ENCODE measurements at regions not wholly inside any gene's neighbourhood (a gene's known extent, or its start where the extent isn't known, plus 50 kb on each side); places are given as distances from the start of the nearest gene placed in this dataset.
A peak's percentile ranks its signal among the peaks of the same experiment; 100 is the strongest.
"Not testable (repeated sequence)": the region's sequence is repeated elsewhere in the genome, so short reads cannot be mapped to it uniquely, and the experiment has no call there.

DNA sequence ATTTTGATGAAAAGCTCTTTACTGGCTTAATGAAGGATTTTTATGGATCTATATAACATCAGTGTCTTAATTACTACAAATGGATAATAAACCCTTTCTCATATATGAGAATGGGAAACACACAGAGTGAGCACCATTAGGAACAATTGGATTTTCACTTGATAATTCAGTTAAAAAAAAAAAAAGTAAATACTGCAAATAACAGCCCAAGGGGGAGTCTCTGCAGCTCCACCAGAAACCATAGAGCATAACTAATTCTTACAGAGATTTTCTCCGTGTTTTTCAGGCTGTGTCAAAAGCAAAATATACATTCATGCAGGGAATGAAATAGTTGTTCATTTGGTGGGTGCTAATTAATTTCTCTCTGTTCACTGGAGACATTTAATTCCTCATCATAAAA lies 125.3 kb downstream of the EBLN2 start:
- no peak for DNase-seq

DNA sequence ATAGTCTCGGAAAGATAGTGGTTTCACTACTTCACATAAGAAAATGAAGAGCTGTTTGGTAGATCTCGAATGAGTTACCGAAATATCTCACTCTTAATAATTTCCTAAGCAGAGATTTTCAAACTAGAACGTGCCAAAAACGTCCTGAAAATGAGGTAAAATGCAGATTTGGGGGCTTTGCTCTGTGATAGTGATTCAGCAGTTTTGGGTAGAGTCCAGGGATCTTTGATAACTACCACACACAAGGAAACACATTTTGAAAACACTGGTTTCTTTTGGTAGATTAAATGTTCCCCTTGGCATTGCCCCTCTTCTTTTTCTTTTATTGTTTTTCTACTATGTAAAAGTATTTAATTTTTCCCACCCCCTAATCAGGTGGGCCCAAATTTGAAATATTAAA lies 125.9 kb downstream of the EBLN2 start:
- DNase-seq: no peak

DNA sequence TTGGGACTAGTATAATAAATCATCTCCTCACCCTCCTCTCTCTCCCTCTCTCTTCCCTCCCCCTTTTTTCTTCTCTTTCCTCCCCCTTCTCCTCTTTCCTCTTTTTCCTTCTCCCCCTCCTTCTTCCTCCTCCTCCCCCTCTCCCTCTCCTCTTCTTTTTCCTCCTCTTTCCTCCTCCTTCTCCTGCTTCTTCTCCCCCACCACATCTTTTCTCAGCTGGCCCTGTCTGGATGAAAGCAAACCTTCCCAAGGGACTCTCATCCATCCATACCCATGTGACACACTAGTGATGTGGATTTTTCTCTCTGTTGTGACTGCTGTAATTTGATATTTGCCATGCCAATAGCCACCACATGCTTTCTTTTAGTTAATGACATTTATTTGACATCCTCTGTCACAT lies 127.2 kb downstream of the EBLN2 start:
- DNase-seq: peak; percentile 88

DNA sequence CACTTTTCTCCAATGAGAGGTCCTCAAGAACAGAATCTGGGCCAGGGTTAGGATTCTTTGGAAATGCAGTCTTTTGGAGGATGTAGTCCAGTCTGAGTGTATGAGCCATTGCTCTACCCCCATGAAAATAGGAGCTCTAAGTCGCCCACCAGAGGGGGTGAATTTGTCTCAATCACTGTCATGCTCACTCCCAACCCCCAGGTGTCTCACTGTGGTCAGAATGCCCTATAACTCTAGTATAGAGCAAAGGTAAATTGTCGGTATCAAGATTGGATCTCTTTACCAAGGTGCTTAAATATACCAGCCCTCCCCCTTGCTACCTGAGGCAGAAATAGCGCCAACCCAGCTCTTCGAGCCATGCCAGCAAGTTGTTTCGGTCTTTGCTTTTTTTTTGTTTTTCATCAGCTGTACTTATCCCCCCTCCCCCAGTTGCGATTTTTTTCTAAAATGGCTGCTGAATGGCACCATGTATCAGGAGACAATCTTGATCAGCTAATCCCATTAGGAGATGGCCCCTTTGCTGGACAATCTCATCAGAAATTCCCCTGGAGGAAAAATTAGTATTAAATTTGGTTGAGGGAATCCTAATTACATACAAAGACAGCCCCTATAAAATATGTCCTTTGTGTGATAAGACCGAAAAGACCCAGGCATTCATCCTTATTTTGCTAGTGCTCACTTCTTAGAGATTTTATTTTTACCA lies 130.7 kb downstream of the EBLN2 start:
- no peak for DNase-seq

DNA sequence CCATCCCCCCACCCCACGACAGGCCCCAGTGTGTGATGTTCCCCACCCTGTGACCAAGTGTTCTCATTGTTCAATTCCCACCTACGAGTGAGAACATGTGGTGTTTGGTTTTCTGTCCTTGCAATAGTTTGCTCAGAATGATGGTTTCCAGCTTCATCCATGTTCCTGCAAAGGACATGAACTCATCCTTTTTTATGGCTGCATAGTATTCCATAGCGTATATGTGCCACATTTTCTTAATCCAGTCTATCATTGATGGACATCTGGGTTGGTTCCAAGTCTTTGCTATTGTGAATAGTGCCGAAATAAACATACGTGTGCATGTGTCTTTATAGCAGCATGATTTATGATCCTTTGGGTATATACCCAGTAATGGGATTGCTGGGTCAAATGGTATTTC lies 132.5 kb downstream of the EBLN2 start:
- not testable (repeated sequence) for DNase-seq

DNA sequence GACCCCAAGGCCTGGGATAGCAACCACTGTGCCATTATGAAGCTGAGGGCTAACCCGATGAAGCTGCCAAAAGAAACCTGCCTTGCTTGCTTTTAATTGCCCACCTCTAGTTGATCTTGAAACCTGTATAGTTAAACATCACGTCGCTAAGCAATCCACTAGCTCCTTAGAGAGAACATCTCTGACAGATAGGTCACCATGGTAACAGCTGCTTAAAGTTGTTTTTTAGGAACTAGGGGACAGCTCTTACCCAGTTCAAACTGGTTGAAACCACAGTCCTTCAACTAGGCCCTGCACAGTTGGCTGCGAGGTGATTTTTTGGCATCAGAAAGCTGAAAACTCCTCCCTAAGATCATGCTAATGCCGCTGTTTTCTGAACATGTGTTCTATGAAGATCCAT lies 135.7 kb downstream of the EBLN2 start:
- no peak for DNase-seq

DNA sequence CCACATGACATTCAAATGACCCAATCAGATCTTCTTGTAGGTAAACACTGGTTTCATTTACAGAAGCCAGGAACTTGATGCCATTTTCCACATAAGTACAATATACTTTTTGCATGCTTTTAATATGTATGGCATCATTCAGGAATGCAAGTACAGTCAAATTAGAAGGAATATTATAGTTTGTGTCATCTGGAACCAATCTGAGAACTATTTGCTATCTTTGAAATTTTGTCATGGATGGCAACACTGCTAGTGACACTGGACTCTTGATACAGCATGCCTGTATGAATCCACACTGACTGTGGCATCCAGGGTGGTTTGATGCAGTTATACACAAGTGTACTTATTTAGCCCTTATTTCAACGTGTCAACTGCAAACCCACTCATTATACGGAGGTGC lies 141.6 kb downstream of the EBLN2 start:
- DNase-seq: no peak

DNA sequence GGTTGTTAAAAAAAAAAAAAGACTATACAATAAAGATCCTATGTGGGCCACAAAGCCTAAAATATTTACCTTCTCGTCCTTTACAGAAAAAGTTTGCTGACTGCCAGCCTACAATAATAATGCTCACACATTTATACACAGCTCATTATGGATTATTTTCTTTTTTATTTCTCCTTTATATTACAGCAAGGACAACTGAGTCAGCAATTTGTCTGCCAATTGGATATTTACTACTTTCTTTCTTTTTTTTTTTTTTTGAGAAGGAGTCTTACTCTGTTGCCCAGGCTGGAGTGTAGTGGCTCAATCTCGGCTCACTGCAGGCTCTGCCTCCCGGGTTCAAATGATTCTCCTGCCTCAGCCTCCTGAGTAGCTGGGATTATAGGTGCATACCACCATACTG lies 142.2 kb downstream of the EBLN2 start:
- no peak for DNase-seq

DNA sequence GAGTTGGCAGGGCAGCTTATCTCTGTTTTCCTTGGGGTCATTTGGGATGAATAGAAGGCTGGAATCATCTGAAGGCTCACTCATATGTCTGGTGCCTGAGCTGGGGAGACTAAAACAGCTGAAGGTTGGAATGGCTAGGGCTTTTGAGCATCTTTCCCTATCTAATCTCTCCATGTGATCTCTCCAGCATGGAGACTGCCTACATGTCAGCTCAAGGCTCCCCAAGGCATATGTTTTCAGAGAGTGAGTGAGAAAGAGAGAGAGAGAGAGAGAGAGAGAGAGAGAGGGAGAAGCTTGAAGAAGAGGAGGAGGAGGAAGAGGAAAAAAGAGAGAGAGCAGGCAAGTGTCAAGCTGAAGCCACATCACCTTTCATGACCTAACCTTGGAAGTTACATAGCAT lies 143.4 kb downstream of the EBLN2 start:
- DNase-seq: no peak

DNA sequence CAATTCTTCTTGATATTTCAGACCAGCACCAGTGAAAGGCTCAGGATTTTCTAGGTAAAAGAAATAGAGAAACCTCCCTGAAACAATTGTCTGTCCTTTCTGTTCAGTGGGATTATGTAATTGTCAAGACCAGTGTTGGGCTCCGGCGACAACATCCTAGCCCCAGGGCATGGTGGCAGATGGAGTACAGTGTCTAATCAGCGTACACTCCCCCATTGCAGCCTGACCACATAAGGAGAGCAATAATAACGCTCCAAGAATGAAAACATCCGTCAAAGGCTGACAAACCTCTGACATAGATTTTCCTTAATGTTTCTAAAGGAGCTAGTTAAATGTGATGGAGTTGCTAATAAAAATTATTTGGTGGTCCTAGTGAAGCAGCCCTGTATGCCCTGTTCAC lies 144.6 kb downstream of the EBLN2 start:
- DNase-seq: no peak

DNA sequence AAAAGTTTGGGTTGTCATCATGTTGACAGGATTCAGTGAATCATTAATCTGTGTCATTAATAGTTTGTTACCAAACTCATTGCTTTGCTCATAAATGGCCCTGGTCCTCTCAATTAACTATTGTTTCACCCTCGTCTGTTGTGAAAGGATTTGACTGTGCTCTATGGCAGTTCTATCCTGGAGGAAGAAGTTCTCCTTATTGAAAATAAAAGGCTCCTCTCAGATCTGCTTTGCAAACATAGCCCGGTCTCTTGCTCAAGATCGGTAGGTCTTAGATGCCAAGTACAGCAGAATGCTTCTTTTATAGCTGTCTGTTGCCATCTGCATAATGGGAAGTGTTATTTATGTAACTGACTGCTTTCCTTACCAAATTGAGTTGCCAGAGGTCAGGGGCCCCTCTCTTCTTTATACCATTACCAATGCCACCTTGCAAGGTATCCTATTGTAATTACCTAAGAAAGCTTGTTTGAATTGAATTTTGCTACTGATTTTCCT lies 146.5 kb downstream of the EBLN2 start:
- no peak for DNase-seq

DNA sequence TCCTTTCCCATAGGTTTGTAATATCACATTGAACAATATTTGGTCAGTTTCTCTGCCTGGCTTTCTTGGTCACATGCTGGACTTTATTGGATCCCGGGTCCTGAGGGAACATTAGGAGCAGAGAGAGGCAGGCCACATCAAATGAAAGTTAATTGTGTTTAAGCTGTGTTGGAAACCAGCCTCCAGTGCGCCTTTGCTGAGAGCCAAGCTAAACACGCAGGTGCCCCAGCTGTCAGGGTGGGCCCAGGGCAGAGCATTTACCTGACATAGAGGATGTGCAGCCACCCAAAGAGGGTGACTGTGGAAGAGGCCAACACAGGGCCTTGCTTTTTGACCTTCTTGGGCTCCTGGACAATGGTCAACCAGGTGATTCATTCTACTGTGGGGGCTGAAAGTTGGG lies 149.3 kb downstream of the EBLN2 start:
- no peak for DNase-seq

DNA sequence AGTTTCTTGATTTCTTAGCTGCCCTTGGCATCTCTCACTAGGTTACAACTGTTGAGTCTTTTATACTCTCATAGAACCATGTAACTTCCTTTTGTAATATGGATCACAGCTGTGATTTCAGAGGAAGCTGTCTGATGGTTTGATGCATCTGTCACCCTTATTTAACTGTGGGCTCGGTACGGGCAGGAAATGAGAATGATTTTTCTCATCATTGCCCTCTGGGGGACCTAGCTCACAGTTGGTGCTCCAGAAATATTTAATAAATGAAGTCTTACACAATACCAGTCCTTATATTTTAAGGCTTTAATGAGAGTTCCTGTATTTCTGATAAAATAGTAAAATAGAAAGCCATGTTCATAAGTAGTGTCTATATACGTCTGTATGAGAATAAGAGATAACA lies 151.2 kb downstream of the EBLN2 start:
- peak; percentile 43 for DNase-seq

DNA sequence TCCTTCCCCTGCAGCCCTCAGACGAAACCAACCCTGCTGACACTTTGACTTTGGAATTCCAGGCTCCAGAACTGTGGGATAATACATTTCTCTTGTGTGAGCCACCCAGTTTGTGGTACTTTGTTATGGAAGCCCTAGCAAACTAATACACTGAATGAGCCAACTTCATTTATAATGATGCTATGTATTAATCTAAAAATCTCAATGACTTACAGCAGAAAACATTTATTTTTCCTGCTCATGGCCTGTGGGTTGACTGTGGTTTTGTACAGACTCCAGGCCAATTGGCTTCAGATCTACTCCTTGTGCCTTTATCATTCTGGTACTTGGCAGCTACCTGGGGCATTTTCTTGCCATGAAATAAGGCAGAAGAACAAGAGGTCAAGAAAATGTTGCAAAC lies 152.4 kb downstream of the EBLN2 start:
- DNase-seq: no peak

DNA sequence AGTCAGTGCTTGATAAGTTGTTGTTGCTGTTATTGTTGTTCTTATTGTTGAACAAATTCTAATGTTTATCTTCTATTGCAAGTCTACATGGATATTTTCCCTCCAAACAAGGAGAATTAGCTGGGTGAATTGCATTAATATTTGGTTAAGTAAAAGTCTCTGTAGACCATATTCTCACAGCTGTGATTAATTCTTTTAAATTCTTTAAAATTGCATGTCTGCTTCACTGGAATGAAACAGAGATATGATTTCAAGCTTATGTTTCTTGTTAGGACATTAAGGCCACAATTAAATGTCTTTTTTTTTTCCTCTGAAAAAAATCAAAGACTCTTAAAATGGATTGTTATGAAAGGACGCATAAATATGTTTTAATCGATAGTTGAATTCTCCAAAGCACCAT lies 153.4 kb downstream of the EBLN2 start:
- no peak for DNase-seq

DNA sequence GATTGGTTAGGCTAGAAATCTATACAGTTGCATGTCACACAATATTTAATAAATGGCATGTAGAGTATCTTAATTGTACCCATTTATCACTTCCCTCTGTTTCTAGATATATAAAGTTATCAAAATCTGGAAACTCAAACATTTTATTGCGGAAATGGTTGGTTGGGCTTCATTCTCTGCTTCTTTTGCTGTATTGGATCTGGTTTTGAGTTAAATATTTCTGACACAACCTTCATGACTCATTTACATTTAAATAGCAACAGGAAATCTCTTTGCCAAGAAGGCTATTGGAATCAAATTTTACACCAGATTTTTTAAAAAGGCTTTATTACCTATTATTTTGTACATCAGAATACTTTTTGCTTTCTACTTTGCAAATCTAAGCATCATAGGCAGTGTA lies 153.8 kb downstream of the EBLN2 start:
- no peak for DNase-seq

DNA sequence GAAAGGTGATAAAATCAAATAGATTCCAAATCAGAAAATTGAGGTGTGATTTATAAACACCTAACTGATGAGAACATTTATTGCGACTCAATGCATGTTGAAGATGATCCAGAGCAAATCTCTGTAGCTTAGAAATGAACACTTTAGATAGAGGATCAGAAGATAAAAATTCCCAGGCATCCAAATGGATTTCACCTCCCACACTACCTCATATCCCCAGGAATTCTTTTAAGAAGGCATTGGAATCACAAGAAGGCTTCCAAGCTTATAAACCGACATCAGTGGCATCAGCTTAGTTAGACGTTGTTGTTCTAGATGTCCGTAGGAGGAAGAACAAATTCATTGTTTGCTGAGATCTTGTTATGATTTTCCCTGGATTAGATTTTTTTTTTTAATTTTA lies 154.4 kb downstream of the EBLN2 start:
- DNase-seq: no peak

DNA sequence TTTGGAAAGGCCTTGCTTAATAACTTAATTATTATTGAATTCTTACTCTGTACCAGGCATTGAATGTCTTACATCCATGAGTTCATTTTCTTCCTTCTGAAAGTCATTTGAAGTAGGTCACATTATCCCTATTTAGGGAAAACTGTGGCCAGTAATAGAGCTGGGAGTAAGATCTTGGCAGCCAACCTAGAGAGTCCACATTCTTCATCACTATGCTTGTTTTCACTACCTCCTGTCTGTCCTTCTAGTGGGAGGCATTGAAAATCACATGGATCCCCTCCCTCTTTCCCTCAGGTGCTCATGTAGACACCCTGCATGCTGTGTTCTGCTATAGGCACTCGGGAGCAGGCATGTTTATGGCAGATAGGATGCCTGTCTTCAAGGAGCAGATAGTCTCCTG lies 154.9 kb downstream of the EBLN2 start:
- no peak for DNase-seq

DNA sequence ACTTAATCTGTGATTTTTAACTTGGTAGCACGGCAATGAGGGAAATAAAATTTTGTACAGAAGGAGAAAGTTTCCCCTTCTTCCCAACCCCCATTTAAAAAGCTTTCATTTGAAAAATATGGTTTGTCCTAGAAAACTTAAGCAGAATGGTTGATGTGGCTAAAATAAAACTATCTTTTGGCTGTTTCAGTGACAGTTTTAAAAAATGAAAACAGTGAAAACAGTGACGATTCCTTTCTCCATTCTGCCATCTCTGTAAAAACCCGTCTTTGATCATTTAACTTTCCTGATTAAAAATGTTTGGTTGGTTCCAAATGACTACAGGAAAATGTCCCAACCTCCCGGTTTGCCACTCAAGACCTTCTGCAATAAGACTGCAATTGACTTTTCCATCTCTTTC lies 160.7 kb downstream of the EBLN2 start:
- DNase-seq: no peak

DNA sequence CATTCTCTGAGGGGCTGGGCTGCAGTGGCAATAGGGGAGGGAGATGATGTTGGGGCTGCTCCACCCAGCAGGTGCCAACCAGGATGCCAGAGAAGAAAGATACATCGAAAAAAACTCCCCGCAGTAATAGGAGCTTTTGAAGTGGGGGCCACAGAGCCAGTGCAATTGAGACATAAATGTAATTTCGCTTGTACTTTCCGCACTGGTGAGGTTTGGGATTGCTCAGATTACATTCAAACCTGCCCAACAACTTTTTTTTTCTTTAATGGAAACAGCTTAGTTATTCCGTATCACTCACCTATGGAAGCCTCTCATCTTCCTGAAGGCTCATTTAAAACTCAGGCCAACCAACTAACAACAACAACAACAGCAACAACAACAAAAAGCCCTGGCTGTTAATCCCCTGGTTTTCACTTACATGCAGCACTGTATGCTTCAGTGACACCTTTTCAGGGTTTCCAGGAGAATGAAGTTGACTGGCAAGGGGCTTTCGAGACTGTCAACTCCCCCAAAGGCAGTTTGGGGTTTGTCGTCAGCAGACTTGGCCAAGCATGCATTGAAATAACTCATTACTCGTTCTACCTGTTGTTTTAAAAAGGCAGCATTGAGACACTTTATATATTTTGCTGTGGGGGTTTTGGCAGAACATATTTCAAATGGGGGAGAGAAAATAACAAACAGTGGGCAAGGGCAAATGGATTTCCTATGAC lies 163.8 kb downstream of the EBLN2 start:
- DNase-seq: peak; percentile 30

DNA sequence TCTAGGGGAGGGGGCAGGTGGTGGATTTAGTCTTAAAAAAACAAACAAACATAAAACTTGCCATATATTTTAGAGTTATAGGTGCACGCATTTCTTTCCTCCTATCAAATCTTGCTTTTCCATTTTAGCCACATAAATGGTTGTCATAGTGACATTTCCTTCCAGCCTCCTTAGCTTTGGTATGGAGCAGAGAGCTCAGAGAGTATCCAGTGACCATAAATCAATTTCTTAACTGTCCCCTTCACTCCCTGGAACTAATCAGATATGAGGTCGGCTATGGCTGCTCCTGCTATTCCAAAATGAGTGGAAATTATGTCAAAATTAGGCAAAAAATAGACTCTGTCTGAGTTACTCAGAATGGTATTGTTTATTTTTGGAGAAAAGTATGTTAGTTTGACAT lies 164.5 kb downstream of the EBLN2 start:
- no peak for DNase-seq

DNA sequence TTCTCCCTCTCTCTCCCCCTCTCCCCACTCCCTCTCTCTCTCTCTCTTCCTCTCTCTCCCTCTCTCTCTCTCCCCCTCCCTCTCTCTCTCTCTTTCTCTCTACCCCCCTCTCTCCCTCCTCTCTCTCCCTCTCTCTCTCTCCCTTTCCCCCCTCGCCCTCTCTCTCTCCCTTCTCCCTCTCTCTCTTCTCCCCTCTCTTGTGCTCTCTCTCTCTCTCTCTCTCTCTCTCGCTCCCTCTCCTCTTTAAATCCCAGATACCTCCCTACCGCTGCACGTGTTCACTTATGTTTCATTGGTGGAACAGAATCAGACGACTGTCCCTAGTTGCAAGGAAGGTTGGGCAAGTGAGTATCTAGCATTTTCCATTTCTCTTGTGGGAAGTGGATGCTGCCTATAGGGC lies 166.5 kb downstream of the EBLN2 start:
- DNase-seq: no peak

DNA sequence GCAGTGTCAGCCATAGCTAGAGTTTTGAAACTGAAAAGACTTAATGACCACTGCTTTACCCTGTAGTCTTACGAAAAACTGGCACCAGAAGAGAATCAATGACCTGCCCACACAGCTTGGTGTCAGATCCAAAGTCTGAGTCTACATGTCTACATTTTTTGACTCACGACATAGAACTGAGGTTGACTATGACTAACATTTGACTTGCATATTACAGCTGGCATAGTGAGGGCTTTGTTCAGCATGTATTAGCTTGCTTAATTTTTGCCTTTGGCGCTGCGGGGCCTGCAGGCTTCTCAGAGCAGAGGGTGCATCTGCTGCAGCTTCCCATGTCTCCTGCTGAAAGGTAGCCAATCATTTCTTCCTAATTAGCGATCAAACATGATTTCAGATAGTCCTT lies 167.0 kb downstream of the EBLN2 start:
- no peak for DNase-seq

DNA sequence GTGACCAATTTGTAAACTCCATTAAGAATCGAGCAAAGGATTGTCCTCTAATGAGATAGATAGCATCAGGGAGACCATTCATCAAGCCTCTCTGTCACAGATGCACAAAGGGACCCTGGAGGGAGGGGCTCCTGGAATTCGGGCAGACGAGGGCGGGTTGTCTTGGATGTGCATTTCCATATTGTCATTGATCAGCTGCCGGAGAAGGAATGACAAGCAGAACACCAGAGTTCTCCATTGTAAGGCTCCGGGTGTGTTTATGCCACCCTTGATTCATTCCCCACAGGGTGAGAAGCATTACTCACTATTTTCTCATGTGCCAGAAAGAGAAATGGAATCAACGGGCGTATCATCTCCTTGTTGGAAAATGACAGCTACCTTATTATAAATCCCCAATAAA lies 167.5 kb downstream of the EBLN2 start:
- no peak for DNase-seq
